ENCODE measurements at regions not wholly inside any gene's neighbourhood (a gene's known extent, or its start where the extent isn't known, plus 50 kb on each side); places are given as distances from the start of the nearest gene placed in this dataset.

DNA sequence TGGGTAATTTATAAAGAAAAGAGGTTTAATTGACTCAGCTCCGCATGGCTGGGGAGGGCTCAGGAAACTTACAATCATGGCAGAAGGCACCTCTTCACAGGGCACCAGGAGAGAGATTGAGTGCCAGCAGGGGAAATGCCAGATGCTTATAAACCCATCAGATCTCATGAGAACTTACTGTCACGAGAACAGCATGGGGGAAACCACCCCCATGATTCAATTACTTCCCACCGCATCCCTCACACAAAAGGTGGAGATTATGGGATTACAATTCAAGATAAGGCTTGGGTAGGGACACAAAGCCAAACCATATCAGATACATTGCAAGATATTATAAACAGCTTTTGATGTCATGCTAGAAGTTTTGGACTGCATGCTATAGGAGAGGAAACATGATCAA is 204.3 kb downstream of the VEGFC start (continued):
- TF ChIP-seq, protein P1, sequence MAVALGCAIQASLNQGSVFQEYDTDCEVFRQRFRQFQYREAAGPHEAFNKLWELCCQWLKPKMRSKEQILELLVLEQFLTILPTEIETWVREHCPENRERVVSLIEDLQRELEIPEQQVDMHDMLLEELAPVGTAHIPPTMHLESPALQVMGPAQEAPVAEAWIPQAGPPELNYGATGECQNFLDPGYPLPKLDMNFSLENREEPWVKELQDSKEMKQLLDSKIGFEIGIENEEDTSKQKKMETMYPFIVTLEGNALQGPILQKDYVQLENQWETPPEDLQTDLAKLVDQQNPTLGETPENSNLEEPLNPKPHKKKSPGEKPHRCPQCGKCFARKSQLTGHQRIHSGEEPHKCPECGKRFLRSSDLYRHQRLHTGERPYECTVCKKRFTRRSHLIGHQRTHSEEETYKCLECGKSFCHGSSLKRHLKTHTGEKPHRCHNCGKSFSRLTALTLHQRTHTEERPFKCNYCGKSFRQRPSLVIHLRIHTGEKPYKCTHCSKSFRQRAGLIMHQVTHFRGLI (tag by site-specific recombination; IDR thresholded peaks at IDR 0.05): no peak

DNA sequence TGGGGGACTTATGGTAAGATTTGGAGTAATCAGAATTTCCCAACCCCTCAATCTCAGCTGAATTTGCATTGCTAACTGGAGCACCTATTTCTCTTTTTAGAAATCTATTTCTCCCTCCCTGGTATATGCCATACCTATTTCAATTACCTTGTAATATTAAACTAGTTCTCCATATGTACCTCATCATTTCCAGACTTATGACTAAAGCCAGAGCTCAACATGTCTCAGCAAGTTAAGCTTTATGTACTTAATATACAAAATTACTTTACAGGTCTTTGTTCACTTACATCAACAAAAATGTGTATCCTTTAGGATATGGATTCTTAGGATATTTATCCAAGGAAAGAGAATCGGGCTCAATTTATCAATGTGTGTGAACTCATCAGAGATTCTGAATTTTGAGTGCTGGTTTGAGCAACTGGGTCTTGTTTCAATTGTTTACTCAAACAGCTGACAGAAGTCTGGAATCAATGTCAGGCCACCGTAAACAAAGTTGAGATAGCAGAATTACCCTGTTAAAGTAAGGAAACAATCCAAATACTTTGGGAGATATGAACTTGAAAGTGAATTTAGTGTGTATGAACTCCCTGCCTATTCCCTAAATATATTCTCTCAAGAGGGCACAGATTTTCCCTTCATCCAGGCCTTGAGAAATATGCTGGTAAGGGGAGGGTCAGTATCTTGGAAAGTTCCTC is 199.6 kb downstream of the VEGFC start:
- Histone ChIP-seq H3K4me1 (ENCODE audit: control insufficient read depth, insufficient read depth, low read length) (no peaks in the 10 kb centered on the region), H3K27ac (ENCODE audit: extremely low read depth, low read depth, low read length) (no peak overlapping the region), H3K36me3 (ENCODE audit: control insufficient read depth in 2 of 2, insufficient read depth in 1 of 2, low read length in 2 of 2) (no peaks in the 10 kb centered on the region), H3K4me3 (ENCODE audit: low read depth, low read length) (no peak overlapping the region), H3K9me3 (ENCODE audit: control insufficient read depth, insufficient read depth, low read depth, low read length) (no peaks in the 10 kb centered on the region)
- ChIA-PET CTCF (no interaction called here), POLR2A (no interaction called here)
- TF ChIP-seq, protein P2, sequence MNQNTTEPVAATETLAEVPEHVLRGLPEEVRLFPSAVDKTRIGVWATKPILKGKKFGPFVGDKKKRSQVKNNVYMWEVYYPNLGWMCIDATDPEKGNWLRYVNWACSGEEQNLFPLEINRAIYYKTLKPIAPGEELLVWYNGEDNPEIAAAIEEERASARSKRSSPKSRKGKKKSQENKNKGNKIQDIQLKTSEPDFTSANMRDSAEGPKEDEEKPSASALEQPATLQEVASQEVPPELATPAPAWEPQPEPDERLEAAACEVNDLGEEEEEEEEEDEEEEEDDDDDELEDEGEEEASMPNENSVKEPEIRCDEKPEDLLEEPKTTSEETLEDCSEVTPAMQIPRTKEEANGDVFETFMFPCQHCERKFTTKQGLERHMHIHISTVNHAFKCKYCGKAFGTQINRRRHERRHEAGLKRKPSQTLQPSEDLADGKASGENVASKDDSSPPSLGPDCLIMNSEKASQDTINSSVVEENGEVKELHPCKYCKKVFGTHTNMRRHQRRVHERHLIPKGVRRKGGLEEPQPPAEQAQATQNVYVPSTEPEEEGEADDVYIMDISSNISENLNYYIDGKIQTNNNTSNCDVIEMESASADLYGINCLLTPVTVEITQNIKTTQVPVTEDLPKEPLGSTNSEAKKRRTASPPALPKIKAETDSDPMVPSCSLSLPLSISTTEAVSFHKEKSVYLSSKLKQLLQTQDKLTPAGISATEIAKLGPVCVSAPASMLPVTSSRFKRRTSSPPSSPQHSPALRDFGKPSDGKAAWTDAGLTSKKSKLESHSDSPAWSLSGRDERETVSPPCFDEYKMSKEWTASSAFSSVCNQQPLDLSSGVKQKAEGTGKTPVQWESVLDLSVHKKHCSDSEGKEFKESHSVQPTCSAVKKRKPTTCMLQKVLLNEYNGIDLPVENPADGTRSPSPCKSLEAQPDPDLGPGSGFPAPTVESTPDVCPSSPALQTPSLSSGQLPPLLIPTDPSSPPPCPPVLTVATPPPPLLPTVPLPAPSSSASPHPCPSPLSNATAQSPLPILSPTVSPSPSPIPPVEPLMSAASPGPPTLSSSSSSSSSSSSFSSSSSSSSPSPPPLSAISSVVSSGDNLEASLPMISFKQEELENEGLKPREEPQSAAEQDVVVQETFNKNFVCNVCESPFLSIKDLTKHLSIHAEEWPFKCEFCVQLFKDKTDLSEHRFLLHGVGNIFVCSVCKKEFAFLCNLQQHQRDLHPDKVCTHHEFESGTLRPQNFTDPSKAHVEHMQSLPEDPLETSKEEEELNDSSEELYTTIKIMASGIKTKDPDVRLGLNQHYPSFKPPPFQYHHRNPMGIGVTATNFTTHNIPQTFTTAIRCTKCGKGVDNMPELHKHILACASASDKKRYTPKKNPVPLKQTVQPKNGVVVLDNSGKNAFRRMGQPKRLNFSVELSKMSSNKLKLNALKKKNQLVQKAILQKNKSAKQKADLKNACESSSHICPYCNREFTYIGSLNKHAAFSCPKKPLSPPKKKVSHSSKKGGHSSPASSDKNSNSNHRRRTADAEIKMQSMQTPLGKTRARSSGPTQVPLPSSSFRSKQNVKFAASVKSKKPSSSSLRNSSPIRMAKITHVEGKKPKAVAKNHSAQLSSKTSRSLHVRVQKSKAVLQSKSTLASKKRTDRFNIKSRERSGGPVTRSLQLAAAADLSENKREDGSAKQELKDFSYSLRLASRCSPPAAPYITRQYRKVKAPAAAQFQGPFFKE (tag by site-specific recombination; IDR thresholded peaks at IDR 0.05; ENCODE audit: borderline replicate concordance): no peak
- no peak for TF ChIP-seq KLF7 (tag by site-specific recombination; IDR thresholded peaks at IDR 0.05; ENCODE audit: borderline replicate concordance)
- TF ChIP-seq ZNF112 (tag by site-specific recombination; IDR thresholded peaks at IDR 0.05): no peak
- no peak for TF ChIP-seq ZBTB20 (tag by site-specific recombination; IDR thresholded peaks at IDR 0.05)
- TF ChIP-seq SP2 (tag by site-specific recombination; IDR thresholded peaks at IDR 0.05): no peak
- no peak for TF ChIP-seq ZNF610 (tag by site-specific recombination; IDR thresholded peaks at IDR 0.05; ENCODE audit: borderline replicate concordance)

DNA sequence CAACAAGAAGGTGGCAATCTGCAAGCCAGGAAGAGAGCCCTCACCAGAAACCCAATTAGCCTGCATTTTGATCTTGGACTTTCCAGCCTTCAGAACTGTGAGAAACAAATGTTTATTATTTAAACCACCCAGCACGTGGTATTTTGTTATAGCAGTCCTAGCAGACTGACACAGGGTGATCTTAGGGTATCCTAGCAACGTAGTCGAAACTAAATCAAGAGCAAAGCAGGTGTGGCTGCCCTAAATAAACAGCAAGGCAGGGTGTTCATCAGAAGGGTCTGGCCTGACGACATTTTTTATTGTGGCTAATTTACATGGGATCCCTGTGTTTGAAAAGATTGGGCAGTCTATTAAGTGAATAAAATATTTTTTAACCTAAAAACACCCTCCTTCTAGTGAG is 198.8 kb downstream of the VEGFC start:
- no peak for TF ChIP-seq ZNF544 (tag by site-specific recombination; IDR thresholded peaks at IDR 0.05)
- TF ChIP-seq SETDB1 (IDR thresholded peaks at IDR 0.05; ENCODE audit: insufficient read length, low read length): peak; percentile 38
- no peak for TF ChIP-seq ZNF221 (tag by site-specific recombination; IDR thresholded peaks at IDR 0.05; ENCODE audit: borderline replicate concordance)
- Histone ChIP-seq H3K9me3 (ENCODE audit: control insufficient read depth, insufficient read depth, low read depth, low read length) (no peaks in the 10 kb centered on the region), H3K4me1 (ENCODE audit: control insufficient read depth, insufficient read depth, low read length) (no peaks in the 10 kb centered on the region), H3K27ac (ENCODE audit: extremely low read depth, low read depth, low read length) (no peak overlapping the region), H3K4me3 (ENCODE audit: low read depth, low read length) (no peak overlapping the region), H3K36me3 (ENCODE audit: control insufficient read depth in 2 of 2, insufficient read depth in 1 of 2, low read length in 2 of 2) (no peaks in the 10 kb centered on the region)
- ChIA-PET POLR2A (no interaction called here), CTCF (no interaction called here)

DNA sequence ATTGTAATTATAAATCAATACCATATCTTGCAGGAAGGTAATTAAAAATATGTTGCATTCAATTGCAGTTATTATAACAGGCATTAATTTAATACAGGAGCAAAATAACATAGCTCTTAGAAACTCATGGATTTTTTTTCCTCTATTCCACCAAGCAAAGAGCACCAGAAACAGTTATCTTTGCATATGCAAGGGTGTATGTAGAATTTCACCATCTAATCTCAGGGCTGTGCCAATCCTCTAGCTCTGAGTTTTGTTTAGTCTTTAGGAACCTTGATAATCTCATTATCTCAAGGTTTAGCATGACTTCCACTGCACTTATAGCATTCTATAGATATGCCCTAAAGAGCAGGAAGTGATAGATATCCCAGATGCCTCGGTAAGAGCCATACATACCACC is 197.5 kb downstream of the VEGFC start:
- Histone ChIP-seq H3K9me3 (ENCODE audit: control insufficient read depth, insufficient read depth, low read depth, low read length) (no peaks in the 10 kb centered on the region), H3K36me3 (ENCODE audit: control insufficient read depth in 2 of 2, insufficient read depth in 1 of 2, low read length in 2 of 2) (no peaks in the 10 kb centered on the region), H3K4me1 (ENCODE audit: control insufficient read depth, insufficient read depth, low read length) (no peaks in the 10 kb centered on the region), H3K27ac (ENCODE audit: extremely low read depth, low read depth, low read length) (no peak overlapping the region), H3K4me3 (ENCODE audit: low read depth, low read length) (no peak overlapping the region)
- ChIA-PET POLR2A (no interaction called here), CTCF (no interaction called here)
- TF ChIP-seq ZNF112 (tag by site-specific recombination; IDR thresholded peaks at IDR 0.05) (no peak), MEIS1 (CRISPR knock-in tag; IDR thresholded peaks at IDR 0.05; ENCODE audit: borderline replicate concordance) (no peak), ZNF416 (tag by site-specific recombination; IDR thresholded peaks at IDR 0.05) (no peak), ZBTB21 (tag by site-specific recombination; IDR thresholded peaks at IDR 0.05) (no peak)
- TF ChIP-seq, protein P3, sequence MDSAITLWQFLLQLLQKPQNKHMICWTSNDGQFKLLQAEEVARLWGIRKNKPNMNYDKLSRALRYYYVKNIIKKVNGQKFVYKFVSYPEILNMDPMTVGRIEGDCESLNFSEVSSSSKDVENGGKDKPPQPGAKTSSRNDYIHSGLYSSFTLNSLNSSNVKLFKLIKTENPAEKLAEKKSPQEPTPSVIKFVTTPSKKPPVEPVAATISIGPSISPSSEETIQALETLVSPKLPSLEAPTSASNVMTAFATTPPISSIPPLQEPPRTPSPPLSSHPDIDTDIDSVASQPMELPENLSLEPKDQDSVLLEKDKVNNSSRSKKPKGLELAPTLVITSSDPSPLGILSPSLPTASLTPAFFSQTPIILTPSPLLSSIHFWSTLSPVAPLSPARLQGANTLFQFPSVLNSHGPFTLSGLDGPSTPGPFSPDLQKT (IDR thresholded peaks at IDR 0.05; ENCODE audit: borderline replicate concordance, low read depth, low read length): no peak
- TF ChIP-seq, protein P4, sequence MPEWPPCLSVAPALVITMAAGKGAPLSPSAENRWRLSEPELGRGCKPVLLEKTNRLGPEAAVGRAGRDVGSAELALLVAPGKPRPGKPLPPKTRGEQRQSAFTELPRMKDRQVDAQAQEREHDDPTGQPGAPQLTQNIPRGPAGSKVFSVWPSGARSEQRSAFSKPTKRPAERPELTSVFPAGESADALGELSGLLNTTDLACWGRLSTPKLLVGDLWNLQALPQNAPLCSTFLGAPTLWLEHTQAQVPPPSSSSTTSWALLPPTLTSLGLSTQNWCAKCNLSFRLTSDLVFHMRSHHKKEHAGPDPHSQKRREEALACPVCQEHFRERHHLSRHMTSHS (tag by site-specific recombination; IDR thresholded peaks at IDR 0.05): no peak
- TF ChIP-seq, protein P5, sequence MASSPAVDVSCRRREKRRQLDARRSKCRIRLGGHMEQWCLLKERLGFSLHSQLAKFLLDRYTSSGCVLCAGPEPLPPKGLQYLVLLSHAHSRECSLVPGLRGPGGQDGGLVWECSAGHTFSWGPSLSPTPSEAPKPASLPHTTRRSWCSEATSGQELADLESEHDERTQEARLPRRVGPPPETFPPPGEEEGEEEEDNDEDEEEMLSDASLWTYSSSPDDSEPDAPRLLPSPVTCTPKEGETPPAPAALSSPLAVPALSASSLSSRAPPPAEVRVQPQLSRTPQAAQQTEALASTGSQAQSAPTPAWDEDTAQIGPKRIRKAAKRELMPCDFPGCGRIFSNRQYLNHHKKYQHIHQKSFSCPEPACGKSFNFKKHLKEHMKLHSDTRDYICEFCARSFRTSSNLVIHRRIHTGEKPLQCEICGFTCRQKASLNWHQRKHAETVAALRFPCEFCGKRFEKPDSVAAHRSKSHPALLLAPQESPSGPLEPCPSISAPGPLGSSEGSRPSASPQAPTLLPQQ (tag by site-specific recombination; IDR thresholded peaks at IDR 0.05): no peak
